GM18867 (cell line): ENCODE measurements at regions not wholly inside any gene's neighbourhood (a gene's known extent, or its start where the extent isn't known, plus 50 kb on each side); places are given as distances from the start of the nearest gene placed in this dataset.

Source experiments
- ATAC-seq: cut with Tn5 transposase; IDR thresholded peaks from one replicate; pipeline ENCODE4 v1.9.1; 2021; ENCODE audit warnings: mild to moderate bottlenecking, moderate library complexity; ENCODE audit not compliant: unreplicated experiment

DNA sequence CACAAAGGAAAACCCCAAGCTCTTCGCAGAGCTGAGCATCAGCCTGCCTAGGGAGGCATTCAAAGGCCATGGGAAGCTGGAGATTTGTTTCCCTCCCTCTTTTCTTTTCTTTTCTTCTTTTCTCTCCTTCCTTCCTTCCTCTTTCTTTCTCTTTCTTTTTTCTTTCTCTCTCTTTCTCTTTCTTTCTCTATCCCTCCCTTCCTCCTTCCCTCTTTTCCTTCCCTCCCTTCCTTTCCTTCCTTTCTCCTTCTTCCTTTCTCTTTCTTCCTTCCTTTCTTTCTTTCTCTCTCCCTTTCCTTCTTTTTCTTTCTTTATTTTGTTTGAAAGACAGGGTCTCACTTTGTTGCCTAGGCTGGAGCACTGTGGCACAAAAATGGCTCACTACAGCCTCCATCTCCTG is 168.4 kb upstream of the ARL4C start:
- ATAC-seq = no peak

DNA sequence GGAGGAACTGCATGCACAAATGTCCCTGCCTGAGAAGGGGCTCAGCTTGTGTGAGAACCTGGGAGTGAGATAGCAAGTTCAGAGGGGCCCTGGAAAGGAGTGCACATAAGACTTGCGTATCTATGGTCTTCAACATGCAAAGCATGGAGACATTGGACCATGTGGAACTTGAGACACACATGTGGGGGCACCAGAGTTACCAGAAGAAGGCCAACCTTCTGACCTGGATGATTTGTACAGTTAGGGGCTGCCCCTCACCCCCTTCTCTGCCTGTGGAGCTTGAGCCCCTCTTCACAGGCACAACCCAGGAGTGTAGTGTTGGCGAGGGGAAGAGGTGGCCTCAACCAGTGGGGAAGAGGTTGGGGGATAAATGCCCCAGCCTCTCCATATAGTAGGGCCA is 165.0 kb upstream of the ARL4C start:
- ATAC-seq = no peak

DNA sequence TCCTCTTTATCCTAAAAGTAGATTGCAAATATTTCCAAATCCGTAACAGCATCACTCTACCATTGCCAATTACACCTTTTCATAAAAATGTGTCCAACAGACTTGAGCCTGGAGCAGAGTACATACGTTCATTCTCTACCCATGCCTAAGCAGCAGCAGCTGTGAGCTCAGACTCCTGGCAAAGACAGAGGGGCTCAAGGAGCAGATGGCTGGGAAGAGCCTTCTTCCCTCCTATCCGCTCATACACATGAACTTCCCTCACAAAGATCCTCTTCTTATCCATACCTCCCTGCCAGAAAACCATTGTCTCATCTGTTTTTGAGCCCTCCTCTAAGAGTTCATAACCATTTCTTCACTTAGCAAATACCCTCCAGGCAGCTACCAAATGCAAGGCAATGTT is 164.3 kb upstream of the ARL4C start:
- no peak for ATAC-seq

DNA sequence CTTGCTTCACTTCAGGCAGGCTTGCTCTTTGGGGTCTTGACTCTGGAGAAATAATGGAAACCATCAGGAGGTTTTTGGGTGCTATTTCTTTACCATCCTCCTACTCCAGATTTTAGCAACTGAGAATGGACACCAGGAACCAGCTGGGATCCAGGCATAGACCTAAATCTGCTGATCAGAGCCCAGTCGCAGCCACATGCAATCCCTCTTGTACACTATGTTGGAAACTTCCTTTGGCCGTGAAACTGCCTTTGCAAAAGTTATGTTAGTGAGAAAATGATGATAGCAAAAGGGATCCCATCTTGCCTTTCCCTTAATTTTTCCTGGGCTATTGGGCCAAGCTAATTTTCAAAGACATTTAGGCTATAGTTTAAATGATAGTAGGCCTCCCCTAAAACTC is 158.8 kb upstream of the ARL4C start:
- no peak for ATAC-seq

DNA sequence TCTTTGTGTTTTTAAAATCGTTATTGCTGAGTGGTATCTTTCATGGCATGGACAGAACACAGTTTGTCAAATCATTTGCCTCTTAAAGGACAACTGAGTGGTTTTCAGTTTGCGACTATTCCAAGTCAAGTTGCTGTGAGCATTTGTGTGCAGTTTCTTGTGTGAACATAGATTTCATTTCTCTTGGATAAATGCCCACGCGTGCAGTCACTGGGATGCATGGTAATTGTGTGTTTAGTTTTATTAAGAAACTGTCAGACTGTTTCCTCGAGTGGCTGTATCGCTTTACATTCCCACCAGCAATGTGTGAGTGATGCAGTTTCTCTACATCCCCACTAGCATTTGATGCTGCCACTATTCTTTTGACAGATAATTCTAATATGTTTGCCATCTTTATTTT is 154.0 kb upstream of the ARL4C start:
- no peak for ATAC-seq

DNA sequence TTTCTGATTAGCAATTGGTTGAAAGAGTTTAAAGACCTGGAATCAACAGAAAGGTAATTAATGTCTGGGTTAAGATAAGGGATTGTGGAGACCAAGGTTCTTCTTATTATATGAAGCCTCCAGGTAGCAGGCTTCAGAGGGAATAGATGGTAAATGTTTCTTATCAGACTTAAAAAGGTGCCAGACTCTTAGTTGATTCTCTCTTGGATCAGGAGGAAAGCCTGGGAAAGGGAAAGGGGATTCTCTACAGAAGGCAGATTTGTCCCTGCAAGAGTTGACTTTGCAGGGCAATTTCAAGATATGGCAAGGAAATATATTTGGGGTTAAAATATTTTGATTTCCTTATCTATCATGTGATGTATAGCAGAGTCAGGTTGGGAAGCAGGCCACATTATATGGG is 153.1 kb upstream of the ARL4C start:
- ATAC-seq = no peak

DNA sequence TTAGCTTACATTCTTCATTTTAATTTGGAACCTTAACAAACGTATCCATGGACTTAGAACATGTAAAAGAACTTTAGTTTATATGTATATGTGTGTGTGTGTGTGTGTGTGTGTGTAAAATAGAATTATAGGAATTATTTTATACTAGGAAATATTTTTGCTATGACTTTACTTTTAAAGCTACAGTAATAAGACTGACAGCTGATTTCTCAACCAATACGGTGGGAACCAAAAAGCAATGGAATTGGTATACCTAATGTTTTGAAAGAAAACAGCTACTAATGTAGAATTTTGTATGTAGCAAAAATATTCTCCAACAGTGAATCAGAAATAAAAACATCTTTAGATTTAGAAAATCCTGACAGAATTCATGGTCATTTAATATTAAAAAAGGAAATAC is 146.5 kb upstream of the ARL4C start:
- ATAC-seq = no peak

DNA sequence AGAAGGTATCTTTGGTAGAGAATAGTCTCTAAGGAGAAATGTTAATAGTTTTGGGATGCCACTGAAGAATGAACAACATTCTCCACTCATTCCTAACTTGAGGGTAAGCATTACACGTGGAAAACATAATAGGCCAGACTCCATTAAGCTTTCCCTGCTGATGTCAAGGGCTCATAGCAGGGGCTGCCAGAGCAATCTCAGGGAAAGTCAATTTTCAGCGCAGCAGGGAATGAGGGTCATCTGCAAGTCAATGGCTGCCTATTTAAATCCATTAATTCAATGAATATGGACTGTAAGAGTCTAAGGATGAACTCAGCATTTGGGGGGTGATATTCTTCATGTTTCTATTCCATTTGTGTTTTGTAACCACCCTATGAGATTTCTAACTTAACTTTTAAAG is 144.2 kb upstream of the ARL4C start:
- no peak for ATAC-seq

DNA sequence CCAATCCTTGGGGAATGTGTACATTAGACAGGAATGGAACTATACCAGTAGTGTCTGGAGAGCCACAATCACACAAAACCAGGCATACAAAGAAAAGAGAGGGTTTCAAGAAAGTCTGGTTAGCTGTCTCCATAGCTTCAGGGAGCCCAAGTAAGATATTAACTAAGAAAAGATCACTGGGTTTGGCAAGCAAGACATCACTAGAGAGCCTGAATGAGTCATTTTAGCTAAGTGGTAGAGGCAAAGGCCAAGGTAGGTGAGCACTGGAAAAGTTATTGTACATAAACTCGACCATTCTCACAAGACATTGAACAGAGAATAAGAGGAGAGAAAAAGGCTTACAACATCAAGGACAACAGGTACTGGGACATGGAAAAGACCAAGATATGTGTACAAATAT is 143.8 kb upstream of the ARL4C start:
- ATAC-seq = no peak

DNA sequence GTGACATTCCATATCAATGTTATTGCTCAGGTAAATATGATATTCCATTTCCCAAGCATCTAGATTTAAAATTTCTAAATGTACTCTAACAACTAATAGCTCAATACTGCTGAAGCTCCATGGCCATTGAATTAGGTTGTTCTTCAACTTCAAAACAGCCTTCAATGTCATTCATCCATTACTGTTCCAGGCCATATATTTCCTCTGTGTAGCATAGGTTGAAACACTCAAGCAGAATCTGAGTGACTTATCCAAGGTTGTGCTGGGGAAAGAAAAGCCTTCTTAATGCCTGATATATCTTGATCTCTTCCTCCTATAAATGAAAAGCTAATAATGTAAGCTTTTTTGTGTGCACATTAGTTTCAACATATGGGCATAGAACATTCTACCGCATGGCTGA is 142.1 kb upstream of the ARL4C start:
- ATAC-seq = no peak

DNA sequence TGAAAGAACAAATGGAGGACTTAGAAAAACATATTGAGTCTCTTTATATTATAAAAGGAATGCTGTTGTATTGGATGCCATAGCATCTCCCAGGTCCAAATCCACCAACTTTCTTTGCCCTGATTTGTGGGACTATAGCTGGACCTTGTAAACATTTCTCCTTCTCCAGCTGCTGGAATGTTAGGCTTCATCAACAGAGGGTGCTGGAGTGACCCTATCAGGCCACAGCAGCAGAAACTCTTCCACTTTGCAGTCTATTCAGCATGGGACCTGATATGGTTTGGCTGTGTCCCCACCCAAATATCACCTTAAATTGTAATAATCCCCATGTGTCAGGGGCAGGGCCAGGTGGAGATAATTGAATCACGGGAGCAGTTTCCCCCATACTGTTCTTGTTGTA is 138.4 kb upstream of the ARL4C start:
- no peak for ATAC-seq

DNA sequence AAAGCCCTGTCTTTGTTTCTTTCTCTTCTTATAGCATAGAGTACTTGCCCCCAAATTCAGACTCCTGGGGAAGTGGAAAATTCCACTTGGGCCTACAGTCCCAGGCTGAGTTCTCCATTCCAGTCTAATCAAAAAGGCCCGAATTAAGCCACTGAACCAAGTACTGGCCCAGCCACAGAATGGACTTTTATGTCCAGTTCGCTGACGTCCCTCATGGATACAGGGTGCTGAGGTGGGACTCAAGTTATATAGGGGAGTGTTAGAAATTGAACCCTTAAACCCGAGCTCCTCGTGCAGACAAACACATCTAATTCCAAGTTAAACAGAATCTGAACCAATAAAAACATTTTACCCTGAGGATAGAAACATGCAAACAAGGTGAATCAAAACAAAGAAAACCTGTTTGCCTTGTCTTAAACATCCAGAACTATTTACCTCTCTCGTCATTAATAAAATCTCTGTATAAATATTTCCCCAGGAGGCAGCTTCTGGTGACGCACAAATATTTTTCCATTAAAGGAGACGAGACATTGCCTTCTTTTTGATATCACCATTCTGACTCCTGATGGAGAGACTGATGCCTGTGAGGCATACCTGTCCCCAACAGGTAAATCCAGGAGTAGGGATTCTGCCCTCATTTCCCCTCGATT is 136.8 kb upstream of the ARL4C start:
- ATAC-seq = no peak

DNA sequence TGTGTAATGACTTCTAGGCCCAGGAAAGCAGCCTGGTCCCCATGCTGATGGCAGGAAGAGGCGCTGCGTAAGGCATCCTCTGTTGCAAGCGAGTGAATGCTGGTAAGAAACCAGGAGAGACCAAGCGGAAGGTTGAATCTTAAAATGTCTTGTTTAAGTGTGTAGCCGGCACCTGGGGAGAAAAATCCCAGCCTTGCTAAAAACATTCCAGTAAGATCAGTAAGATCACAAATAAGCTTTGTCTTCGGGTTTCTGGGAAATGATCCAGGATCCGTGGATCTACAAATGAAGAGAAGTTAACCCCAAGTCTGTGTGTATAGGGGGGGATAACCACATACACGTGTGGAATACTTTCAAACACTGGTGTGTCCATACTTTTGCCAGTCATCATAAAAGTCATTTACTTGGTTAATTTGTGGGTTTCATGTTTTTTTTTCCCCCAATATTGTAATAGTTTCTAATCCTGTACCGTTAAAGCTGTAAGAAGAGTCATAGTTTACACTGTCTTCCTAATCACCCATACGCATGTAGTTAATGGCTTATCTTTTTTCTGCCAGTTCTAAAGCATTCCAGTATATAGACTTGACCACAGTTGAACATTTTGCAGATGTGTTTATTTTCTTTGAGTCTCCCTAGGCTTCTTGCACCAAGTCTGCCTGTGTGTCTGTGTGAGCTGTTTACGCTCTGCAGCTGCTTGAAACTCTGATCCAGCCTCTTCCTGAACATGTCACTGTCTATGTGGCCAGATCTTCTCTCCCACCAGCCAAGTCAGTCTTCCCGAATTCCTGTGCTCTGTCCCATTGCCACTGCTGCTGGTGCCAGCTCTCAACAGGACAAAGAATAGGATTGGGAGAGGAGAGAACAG is 135.9 kb upstream of the ARL4C start:
- no peak for ATAC-seq

DNA sequence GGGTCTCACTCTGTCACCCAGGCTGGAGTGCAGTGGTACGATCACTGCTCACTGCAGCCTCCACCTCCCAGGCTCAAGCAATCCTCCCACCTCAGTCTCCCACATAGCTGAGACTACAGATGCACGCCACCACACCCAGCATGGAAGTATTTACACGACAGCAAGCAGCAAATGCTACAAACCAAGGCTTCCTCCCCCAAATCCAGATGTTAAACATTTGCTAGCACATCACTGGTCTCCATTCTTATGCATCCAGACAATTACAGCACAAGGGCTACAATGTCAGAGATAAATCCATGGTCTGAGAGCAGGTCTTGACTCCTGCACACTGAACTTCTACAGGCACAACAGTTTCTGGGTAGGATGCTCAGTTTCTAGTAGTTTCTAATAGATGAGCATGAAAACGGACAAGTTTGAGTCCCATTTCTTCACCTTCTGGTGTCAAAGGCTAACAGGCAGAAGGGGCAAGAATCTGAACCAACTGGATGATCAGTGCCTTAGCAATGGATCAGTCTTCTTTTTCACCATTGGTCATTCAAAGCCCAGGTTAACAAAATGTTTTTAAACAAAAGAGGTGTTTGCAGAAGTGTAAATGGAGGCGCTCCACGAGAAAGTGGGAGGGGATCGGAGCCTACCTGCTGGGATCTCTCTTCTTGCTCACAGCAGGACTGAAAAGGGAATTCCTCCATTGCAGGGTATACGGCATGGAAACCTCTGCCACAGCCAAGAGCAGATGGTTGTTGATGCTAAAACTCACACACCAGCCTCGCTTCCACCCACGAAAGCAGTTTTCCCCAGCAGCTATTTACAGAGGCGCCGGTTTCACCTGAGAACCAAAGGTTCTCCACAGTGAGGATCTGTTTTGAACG is 135.0 kb upstream of the ARL4C start:
- no peak for ATAC-seq

DNA sequence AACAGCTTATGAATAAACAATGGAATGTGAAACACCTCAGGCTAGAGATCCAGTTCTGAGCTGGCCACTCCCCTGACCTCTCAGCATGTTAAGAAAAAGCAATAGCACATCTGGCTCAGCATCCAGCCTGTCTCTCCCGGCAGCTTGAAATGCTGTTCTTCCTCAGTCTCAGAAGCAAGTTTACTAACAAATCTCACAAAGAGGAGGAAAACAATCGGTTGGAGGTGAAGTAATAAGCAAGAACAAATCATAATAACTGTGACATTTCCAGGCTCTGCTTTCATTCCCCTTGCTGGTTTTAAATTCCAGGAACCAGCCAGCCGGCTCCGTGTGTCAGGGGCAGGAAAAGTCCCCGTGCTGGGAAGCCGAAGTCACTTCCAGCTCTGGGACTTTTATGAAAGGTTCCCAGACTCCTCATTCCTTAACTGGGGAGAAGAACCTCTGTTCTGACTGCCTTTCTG is 133.9 kb upstream of the ARL4C start:
- ATAC-seq = no peak

DNA sequence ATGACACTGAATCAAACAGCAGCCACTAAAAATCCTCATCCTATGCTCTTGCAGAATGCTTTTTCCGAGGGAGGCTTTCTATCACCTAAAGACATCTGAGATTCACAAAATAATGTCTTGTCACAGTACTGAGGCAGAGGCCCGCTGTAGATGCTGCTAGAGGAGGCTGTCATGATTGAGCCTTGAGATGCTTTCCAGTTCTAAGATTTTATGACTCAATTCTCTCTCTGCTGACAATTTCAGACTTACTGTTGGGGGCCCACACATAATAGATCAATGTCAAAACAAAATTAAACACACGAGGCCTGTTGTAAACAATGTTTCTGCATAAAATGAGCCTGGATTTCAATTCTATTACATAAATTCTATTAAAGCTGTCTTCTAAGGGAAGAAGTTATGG is 132.7 kb upstream of the ARL4C start:
- ATAC-seq = no peak

DNA sequence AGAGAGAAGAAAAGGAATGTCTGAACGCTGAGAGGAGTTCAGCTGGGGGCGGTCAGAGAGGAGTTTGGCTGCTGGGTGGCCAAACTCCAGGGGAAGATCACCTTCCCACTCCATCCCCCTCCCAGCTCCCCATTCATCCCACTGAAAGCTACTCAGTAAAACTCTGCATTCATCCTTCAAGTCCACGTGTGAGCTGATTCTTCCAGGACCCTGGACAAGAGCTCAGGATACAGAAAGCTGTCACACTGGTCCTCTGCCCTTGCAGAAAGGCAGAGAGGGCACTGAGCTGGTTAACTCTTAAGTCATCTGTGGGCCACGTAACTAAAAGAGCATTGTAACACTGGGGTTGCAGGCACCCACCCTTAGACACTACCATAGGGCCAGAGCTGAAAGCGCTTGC is 132.1 kb upstream of the ARL4C start:
- no peak for ATAC-seq

DNA sequence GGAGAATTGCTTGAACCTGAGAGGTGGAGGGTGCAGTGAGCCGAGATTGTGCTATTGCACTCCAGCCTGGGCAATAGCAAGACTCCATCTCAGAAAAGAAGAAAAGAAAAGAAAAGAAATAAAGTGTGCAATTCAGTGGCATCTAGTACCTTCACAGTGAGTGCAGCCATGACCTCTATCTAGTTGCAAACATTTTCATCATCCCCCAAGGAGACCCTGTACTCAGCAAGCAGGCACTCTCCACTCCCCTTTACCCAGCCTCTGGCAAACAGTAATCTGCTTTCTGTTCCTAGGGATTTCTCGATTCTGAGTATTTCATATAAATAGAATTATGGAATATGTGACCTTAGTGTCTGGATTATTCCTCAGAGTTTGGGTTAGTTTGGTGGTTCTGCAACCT is 130.4 kb upstream of the ARL4C start:
- no peak for ATAC-seq

DNA sequence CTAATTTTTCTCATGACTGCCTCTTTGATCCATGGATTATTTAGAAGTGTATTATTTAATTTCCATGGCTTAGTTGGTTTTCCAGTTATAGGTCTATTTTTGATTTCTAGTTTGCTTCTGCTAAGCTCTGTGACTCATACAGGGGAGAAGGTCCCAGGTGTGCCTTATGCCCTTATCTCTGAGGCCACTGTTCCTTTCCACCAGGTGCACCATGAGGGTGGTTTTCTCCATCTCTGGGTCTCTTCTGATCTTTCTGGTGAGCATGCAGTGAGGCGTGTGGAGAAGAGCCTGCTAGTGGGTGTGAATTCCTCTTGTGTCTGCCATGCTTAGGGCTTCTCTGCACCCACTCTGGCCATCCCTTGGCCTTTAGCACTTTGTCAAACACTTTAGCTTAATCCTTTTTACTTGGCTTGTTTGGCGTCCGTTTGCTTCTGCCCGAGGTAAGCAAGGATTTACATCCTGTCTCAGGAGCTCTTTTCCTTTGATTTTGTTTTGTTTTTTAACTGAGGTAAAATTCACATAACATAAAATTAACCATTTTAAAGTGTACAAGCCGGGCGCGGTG is 129.8 kb upstream of the ARL4C start:
- ATAC-seq = no peak

DNA sequence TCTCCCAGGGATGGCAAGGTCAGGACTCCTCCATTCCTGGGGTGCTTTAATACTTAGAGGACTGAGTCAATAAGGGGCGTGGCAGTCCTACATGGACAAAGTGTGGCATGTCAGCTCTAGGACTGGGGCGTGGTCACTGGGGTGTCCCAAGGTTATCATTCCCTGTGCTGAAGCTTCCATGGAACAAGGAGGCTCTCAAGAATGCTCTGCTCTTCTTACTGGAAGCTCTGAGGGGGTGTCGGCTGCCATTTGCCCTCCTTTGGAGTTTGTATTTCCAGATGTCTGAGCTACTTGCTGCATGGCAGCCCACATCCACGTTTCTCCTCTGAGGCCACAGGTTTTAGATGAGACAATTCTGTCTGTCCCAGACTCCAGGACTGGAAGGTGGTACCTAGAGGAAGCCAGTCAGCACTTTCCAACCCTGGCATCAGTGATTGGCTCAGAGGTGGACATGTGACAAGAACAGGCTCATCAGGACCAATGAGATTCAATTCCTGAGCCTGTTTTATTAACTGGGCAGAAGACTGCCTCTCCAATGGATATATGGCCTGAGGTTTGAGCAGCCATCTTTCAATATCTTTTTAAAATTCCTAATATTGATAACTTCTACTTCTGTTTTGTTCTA is 128.9 kb upstream of the ARL4C start:
- no peak for ATAC-seq

DNA sequence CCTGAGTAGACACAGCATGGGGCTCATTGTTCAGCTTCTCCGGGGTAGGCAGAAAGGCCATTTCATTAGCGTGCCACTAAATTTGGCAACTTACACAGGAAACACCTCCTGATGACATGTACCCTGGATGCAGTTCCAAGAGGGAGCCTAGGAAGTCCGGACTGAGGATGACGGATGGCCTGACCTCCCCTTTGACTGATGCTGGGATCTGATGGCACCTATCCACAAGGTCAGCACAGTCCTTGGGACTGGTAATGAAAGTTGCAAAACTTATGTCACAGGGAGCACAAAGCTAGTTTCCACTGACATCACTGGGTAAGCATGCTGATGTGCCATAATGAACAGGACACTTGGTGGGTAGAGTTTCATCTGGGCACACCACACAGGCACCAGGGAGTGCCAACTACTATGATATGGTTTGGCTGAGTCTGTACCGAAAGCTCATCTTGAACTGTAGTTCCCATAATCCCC is 126.7 kb upstream of the ARL4C start:
- ATAC-seq = no peak
